ENCODE measurements at regions not wholly inside any gene's neighbourhood (a gene's known extent, or its start where the extent isn't known, plus 50 kb on each side); places are given as distances from the start of the nearest gene placed in this dataset.

DNA sequence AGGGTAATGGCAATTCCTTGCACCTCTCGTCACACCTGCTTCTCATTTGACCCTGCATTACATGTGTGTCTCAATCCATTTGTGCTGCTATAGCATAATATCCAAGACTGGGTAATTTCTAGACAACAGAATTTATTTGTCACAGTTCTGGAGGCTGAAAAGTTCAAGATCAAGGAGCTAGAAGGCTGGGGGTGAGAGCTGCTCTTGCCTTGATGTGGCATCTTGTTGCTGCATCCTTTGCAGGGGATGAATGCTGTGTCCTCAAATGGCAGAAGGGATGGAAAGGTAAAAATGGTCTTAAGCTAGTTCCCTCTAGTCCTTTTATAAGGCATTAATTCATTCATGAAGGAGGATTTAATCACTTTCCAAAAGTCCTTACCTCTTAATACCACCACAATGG is 323.7 kb upstream of the RPS23 start:
- no peak overlapping the region for H3K4me3 ChIP-seq (ENCODE audit: low read depth, low read length)
- DNase-seq (ENCODE audit: low read depth), result no peak
- TF ChIP-seq CTCF (IDR thresholded peaks at IDR 0.05; ENCODE audit: insufficient read depth, low read depth, low read length), result no peak

- no peak overlapping the region for H3K4me3 ChIP-seq (ENCODE audit: low read depth, low read length)
- no peak for TF ChIP-seq CTCF (IDR thresholded peaks at IDR 0.05; ENCODE audit: insufficient read depth, low read depth, low read length)
- no peak for DNase-seq (ENCODE audit: low read depth)
These were observed 322.9 kb upstream of the RPS23 start for GRCh38 chr5:82601077-82601476.

DNA sequence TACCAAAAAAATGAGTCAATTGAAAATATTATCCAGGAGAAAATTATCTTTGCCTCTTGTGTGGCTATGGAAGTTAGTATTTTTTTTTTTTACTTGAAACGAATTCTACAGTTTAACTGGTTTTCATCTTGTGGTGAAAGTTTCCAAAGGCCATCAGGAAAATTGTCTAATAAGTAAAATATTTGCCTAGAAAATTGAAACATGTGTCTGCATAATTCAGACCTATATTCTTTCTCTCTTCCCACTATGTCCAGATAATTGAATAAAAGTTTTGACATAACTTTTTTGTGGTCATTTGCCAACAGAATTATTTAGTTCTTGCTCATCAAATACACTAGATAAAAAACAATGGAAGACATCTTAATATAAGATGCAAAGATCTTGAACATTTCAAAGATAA is 321.5 kb upstream of the RPS23 start:
- no peak for TF ChIP-seq CTCF (IDR thresholded peaks at IDR 0.05; ENCODE audit: insufficient read depth, low read depth, low read length)
- H3K4me3 ChIP-seq (ENCODE audit: low read depth, low read length), result no peak overlapping the region
- no peak for DNase-seq (ENCODE audit: low read depth)

DNA sequence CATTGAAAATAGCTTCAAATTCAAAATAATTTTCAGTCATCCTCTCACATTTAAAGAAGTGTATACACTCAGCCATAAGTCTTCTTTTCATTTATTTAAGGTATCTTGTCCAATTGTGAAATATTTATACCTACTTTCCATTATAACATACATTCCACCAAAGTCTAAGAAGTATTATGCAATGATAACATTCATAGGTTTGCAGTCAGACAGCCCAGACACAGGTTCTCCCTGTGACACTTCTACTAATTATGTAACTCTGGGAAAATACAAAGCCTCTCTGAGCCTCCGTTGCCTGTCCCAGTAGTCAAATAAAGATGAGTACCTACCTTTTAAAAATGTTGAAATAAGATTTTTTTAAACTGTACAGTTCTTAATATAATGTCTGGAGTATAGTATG is 320.9 kb upstream of the RPS23 start:
- H3K4me3 ChIP-seq (ENCODE audit: low read depth, low read length), result no peak overlapping the region
- DNase-seq (ENCODE audit: low read depth), result no peak
- no peak for TF ChIP-seq CTCF (IDR thresholded peaks at IDR 0.05; ENCODE audit: insufficient read depth, low read depth, low read length)

- H3K4me3 ChIP-seq (ENCODE audit: low read depth, low read length), result no peak overlapping the region
- TF ChIP-seq CTCF (IDR thresholded peaks at IDR 0.05; ENCODE audit: insufficient read depth, low read depth, low read length), result peak; percentile 45
- DNase-seq (ENCODE audit: low read depth), result no peak
These were observed 319.3 kb upstream of the RPS23 start for GRCh38 chr5:82597437-82597836.

GRCh38 chr5:82596451-82596850 is 318.3 kb upstream of the RPS23 start:
- no peak for TF ChIP-seq CTCF (IDR thresholded peaks at IDR 0.05; ENCODE audit: insufficient read depth, low read depth, low read length)
- no peak for DNase-seq (ENCODE audit: low read depth)
- no peak overlapping the region for H3K4me3 ChIP-seq (ENCODE audit: low read depth, low read length)

DNA sequence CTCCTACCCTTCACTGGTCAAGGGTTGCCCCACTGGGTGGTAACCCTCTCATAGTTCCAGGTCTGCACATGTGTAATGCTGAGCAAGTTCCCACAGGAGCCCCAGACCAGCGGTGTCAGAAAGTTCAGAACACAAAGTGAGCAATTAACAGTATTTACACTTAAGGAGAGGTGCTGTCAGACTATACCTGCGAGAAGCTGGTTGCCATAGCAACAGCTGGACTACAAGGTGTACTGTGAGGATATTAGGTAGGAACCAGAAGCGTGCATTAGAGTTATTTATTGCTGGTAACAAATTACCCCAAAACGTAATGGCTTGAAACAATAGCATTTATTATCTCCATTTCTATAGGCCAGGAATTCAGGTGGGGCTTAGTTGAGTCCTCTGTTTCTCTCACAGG is 317.0 kb upstream of the RPS23 start:
- DNase-seq (ENCODE audit: low read depth), result no peak
- H3K4me3 ChIP-seq (ENCODE audit: low read depth, low read length), result no peak overlapping the region
- no peak for TF ChIP-seq CTCF (IDR thresholded peaks at IDR 0.05; ENCODE audit: insufficient read depth, low read depth, low read length)
